Stomach (tissue), 4 donors: ENCODE measurements at regions not wholly inside any gene's neighbourhood (a gene's known extent, or its start where the extent isn't known, plus 50 kb on each side); places are given as distances from the start of the nearest gene placed in this dataset.

Experiments used
- EP300 ChIP-seq: sonication (generic); formaldehyde crosslinking; IDR thresholded peaks from one replicate; pipeline ENCODE4 v1.6.1; 2017; ENCODE audit warnings: antibody characterized with exemption
- POLR2A ChIP-seq, 4 donors: fragments of 450-650 bp; IDR thresholded peaks; one replicate each; pipeline ENCODE4 v1.6.1; 2016; ENCODE audit warnings: antibody characterized with exemption in 4 of 4, control low read depth in 2 of 4, mild to moderate bottlenecking in 1 of 4, moderate library complexity in 1 of 4
- POLR2AphosphoS5 ChIP-seq, 3 donors: sonication (generic); formaldehyde crosslinking; IDR thresholded peaks; one replicate each; pipeline ENCODE4 v1.6.1; 2016; ENCODE audit warnings: antibody characterized with exemption in 3 of 3
- TF ChIP-seq, protein P1 (sequence below), 7 experiments: fragments of 450-650 bp in 4 of 7; fragments of 200-600 bp in 3 of 7; sonication (generic) in 3 of 7; IDR thresholded peaks; one replicate each; pipeline ENCODE4 v1.5.1; 2016 to 2019; ENCODE audit warnings: antibody characterized with exemption in 7 of 7, control low read depth in 2 of 7, mild to moderate bottlenecking in 1 of 7

DNA sequence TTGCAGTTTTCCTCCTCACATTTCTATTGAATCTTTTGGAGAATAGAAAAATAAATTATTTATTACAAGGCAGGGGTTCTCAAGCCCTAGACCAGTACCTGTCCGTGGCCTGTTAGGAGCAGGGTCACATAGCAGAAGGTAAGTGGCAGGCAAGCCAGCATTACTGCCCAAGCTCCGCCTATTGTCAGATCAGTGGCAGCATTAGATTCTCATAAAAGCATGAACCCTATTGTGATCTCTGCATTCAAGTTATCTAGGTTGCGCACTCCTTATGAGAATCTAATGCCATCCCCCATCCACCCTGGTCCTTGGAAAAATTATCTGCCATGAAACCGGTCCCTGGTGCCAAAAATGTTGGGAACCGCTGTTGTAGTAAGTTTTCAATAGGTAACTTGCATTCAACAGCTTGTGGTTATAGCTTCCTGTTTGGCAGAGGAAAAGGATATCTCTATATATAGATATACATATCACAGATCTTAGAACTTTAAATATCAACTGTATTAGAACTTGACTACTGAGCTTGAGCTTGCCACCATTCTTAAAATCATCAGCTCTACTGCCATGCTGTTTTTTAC lies 165.1 kb downstream of the AHR start:
- TF ChIP-seq, protein P1, sequence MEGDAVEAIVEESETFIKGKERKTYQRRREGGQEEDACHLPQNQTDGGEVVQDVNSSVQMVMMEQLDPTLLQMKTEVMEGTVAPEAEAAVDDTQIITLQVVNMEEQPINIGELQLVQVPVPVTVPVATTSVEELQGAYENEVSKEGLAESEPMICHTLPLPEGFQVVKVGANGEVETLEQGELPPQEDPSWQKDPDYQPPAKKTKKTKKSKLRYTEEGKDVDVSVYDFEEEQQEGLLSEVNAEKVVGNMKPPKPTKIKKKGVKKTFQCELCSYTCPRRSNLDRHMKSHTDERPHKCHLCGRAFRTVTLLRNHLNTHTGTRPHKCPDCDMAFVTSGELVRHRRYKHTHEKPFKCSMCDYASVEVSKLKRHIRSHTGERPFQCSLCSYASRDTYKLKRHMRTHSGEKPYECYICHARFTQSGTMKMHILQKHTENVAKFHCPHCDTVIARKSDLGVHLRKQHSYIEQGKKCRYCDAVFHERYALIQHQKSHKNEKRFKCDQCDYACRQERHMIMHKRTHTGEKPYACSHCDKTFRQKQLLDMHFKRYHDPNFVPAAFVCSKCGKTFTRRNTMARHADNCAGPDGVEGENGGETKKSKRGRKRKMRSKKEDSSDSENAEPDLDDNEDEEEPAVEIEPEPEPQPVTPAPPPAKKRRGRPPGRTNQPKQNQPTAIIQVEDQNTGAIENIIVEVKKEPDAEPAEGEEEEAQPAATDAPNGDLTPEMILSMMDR (IDR thresholded peaks at IDR 0.05) = no peak
- TF ChIP-seq EP300 (no peak), POLR2A (IDR thresholded peaks at IDR 0.05) (no peak), POLR2AphosphoS5 (IDR thresholded peaks at IDR 0.05) (no peak)
